Vagina (tissue), 2 donors: ENCODE measurements at regions not wholly inside any gene's neighbourhood (a gene's known extent, or its start where the extent isn't known, plus 50 kb on each side); places are given as distances from the start of the nearest gene placed in this dataset.

Experiments
- DNase-seq, 2 donors: peaks; one replicate each; pipeline ENCODE4 v3.0.0-alpha.2; 2017; ENCODE audit errors: extremely low spot score in 2 of 2
- H3K27ac ChIP-seq: fragments of 200-600 bp; sonication (generic); one replicate; pipeline ENCODE4 v1.5.1; 2019
- H3K27me3 ChIP-seq: fragments of 200-600 bp; sonication (generic); one replicate; pipeline ENCODE4 v1.5.1; 2019
- H3K36me3 ChIP-seq, 2 donors: fragments of 200-600 bp; sonication (generic); one replicate each; pipeline ENCODE4 v1.5.1; 2017 to 2019
- H3K4me1 ChIP-seq: fragments of 200-600 bp; sonication (generic); one replicate; pipeline ENCODE4 v1.5.1; 2019
- H3K4me3 ChIP-seq, 2 donors: fragments of 200-600 bp; sonication (generic); 1 replicate in 1 of 2; 2 replicates in 1 of 2; pipeline ENCODE4 v1.5.1; 2016 to 2019
- H3K9me3 ChIP-seq: fragments of 200-600 bp; sonication (generic); one replicate; pipeline ENCODE4 v1.5.1; 2019
- POLR2A ChIP-seq, 2 donors: fragments of 450-650 bp; IDR thresholded peaks; one replicate each; pipeline ENCODE4 v1.6.1; 2017; ENCODE audit warnings: antibody characterized with exemption in 2 of 2, mild to moderate bottlenecking in 2 of 2, moderate library complexity in 2 of 2
- POLR2AphosphoS5 ChIP-seq, 2 donors: sonication (generic); formaldehyde crosslinking; IDR thresholded peaks; one replicate each; pipeline ENCODE4 v1.9.0; 2017; ENCODE audit warnings: antibody characterized with exemption in 2 of 2, mild to moderate bottlenecking in 2 of 2, low read depth in 1 of 2; ENCODE audit not compliant: insufficient read depth in 1 of 2
- intact Hi-C: fragments of 100-400 bp; cut with DNase I; formaldehyde crosslinking; loops from one replicate; pipeline ENCODE4 v1.15.1; 2023
- TF ChIP-seq, protein P1 (sequence below), 3 experiments: fragments of 450-650 bp in 2 of 3; fragments of 200-600 bp in 1 of 3; sonication (generic) in 1 of 3; IDR thresholded peaks; one replicate each; pipeline ENCODE4 v1.5.1; 2017 to 2019; ENCODE audit warnings: antibody characterized with exemption in 3 of 3, mild to moderate bottlenecking in 2 of 3, moderate library complexity in 2 of 3

DNA sequence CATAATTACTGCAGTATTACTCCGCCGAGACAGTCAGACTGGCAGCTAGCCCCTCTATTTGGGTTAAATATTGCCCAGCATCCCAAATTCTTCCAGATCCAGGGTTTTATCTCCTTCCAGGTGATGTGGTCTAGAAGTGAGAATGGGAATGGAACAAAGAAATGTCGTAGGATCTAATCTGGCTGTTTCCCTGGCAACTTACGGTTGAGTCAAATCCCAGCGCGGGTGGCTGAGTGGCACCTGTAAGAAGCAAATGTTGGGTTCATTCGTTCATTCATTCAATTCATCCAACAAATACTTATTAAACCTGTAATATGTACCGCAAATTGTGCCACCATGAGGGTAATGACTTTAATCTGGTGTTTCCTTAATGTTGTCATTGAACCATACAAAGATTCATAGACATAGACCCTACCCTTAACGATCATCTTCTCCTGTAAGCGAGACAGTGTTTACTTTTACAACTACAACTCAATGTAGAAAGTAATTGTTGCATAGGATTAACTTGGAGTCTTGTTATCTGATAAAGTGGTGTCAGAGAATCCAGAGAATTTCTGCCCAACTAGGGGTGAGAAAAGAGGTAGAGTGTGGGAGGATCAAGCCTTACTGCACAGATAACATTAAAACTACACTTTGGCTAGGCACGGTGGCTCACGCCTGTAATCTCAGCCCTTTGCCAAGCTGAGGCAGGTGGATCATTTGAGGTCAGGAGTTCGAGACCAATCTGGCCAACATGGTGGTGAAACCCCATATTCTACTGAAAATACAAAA lies 91.3 kb upstream of the ADGRF1 start:
- no peak for DNase-seq
- H3K27ac ChIP-seq = no peak overlapping the region
- no peaks in the 10 kb centered on the region for H3K4me1 ChIP-seq
- H3K4me3 ChIP-seq = no peak overlapping the region
- H3K9me3 ChIP-seq = no peaks in the 10 kb centered on the region
- intact Hi-C loops = no loop called here
- no peaks in the 10 kb centered on the region for H3K27me3 ChIP-seq
- TF ChIP-seq POLR2AphosphoS5 (IDR thresholded peaks at IDR 0.05; ENCODE audit: insufficient read depth in 1 of 2, low read depth in 1 of 2) (no peak), POLR2A (IDR thresholded peaks at IDR 0.05) (no peak)
- TF ChIP-seq, protein P1, sequence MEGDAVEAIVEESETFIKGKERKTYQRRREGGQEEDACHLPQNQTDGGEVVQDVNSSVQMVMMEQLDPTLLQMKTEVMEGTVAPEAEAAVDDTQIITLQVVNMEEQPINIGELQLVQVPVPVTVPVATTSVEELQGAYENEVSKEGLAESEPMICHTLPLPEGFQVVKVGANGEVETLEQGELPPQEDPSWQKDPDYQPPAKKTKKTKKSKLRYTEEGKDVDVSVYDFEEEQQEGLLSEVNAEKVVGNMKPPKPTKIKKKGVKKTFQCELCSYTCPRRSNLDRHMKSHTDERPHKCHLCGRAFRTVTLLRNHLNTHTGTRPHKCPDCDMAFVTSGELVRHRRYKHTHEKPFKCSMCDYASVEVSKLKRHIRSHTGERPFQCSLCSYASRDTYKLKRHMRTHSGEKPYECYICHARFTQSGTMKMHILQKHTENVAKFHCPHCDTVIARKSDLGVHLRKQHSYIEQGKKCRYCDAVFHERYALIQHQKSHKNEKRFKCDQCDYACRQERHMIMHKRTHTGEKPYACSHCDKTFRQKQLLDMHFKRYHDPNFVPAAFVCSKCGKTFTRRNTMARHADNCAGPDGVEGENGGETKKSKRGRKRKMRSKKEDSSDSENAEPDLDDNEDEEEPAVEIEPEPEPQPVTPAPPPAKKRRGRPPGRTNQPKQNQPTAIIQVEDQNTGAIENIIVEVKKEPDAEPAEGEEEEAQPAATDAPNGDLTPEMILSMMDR (IDR thresholded peaks at IDR 0.05) = no peak
- no peaks in the 10 kb centered on the region for H3K36me3 ChIP-seq

DNA sequence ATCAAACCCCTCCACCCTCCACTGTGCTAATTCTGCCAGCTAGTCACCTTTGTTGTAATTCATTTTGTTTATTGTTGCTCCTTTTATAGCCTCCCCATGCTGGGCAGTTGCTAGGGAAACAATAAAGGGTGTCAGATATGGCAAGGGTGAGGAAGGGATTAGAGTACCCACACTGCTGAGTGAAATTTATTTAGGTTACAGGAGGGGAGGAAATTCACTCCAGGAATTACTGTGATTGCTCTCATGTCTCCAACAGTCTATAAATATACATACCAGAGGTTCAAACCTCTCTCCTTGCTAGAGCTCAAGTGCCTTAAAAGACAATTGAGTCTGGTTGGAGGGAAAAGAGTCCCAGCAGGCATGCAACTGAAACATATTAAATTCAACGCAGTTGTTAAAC lies 90.6 kb upstream of the ADGRF1 start:
- H3K36me3 ChIP-seq = no peaks in the 10 kb centered on the region
- H3K4me3 ChIP-seq = no peak overlapping the region
- H3K9me3 ChIP-seq = no peaks in the 10 kb centered on the region
- intact Hi-C loops = no loop called here
- no peaks in the 10 kb centered on the region for H3K27me3 ChIP-seq
- TF ChIP-seq, protein P1 (IDR thresholded peaks at IDR 0.05) = no peak
- TF ChIP-seq POLR2AphosphoS5 (IDR thresholded peaks at IDR 0.05; ENCODE audit: insufficient read depth in 1 of 2, low read depth in 1 of 2) (no peak), POLR2A (IDR thresholded peaks at IDR 0.05) (no peak)
- H3K27ac ChIP-seq = no peak overlapping the region
- DNase-seq = no peak
- H3K4me1 ChIP-seq = no peaks in the 10 kb centered on the region

DNA sequence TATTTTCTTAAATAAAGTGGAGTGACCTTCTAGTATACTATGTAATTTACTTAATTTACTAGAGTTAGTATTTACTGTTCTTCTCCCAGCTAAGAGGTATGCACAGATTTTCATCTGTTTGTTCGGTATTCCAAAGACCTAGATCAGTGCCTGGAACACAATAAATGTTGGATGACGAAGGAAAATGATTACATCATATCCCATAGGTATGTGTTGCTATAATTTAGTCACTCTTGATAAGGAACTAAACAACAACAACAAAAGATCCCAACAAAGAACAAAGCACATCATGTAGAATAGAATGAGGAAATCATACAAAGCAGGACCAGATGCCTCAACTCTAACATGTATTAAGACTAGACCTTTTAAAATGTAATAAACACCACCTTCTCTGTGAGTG lies 89.6 kb upstream of the ADGRF1 start:
- Histone ChIP-seq H3K27ac (no peak overlapping the region), H3K4me1 (no peaks in the 10 kb centered on the region), H3K36me3 (no peaks in the 10 kb centered on the region)

DNA sequence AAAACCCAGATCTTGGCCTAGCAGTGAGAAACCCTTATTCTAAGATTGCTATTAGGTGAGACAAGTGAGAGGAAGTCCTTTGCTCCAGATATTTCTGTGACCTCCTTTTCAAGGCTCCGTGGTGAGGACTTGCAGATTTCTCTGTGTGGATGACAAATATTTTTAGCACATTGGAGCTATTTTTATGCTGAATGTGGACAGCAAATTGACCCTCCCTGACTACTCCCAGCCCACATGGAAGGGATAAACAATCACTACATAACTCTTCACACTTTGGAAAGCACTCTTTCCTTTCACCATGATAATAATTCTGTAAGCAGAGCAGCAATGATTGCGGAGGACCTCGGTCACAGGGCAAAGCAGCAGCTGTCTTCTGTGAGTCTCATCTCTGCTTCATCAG lies 88.0 kb upstream of the ADGRF1 start:
- H3K36me3 ChIP-seq = no peaks in the 10 kb centered on the region
- no peak overlapping the region for H3K4me3 ChIP-seq
- no peaks in the 10 kb centered on the region for H3K9me3 ChIP-seq
- intact Hi-C loops = no loop called here
- no peaks in the 10 kb centered on the region for H3K27me3 ChIP-seq
- no peak overlapping the region for H3K27ac ChIP-seq
- TF ChIP-seq, protein P1 (IDR thresholded peaks at IDR 0.05) = no peak
- no peak for TF ChIP-seq POLR2A (IDR thresholded peaks at IDR 0.05)
- TF ChIP-seq POLR2AphosphoS5 (IDR thresholded peaks at IDR 0.05; ENCODE audit: insufficient read depth in 1 of 2, low read depth in 1 of 2) = no peak
- H3K4me1 ChIP-seq = no peaks in the 10 kb centered on the region
- no peak for DNase-seq

More for the DNA sequence above, 89.6 kb upstream of the ADGRF1 start:
- Histone ChIP-seq H3K9me3 (no peaks in the 10 kb centered on the region), H3K4me3 (no peak overlapping the region), H3K27me3 (no peaks in the 10 kb centered on the region)
- TF ChIP-seq POLR2A (IDR thresholded peaks at IDR 0.05) = no peak
- TF ChIP-seq POLR2AphosphoS5 (IDR thresholded peaks at IDR 0.05; ENCODE audit: insufficient read depth in 1 of 2, low read depth in 1 of 2) = no peak
- TF ChIP-seq, protein P1 (IDR thresholded peaks at IDR 0.05) = no peak
- intact Hi-C loops = no loop called here
- DNase-seq = no peak

DNA sequence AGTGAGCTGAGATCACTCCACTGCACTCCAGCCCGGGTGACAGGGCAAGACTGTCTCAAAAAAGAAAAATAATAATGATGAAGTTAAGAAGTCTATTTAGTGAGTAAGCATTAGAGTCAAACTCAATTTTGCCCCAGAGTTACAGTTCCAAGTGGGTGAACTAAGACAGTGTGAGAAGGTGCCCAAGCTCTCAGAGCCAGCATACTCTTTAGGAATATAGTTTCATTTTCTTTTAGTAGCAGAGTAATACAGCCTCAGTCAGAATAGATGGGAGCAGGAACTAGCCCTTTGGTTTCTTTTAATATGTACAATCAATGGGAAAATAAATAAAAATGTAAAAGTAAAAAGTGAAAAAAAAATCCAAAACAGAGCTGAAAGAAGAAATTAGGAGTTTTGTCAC lies 87.0 kb upstream of the ADGRF1 start:
- intact Hi-C loops = no loop called here
- Histone ChIP-seq H3K4me1 (no peaks in the 10 kb centered on the region), H3K4me3 (no peak overlapping the region), H3K27ac (no peak overlapping the region), H3K27me3 (no peaks in the 10 kb centered on the region), H3K9me3 (no peaks in the 10 kb centered on the region), H3K36me3 (no peaks in the 10 kb centered on the region)
- no peak for TF ChIP-seq POLR2AphosphoS5 (IDR thresholded peaks at IDR 0.05; ENCODE audit: insufficient read depth in 1 of 2, low read depth in 1 of 2)
- TF ChIP-seq, protein P1 (IDR thresholded peaks at IDR 0.05) = no peak
- no peak for TF ChIP-seq POLR2A (IDR thresholded peaks at IDR 0.05)
- no peak for DNase-seq
